GM12878 (cell line): ENCODE measurements at regions not wholly inside any gene's neighbourhood (a gene's known extent, or its start where the extent isn't known, plus 50 kb on each side); places are given as distances from the start of the nearest gene placed in this dataset.

Experiments
- ATAC-seq: fragments of 200-7000 bp; cut with Tn5 transposase; 3 replicates; pipeline ENCODE4 v1.9.1; 2020; ENCODE audit warnings: mild to moderate bottlenecking, moderate library complexity
- BruUV-seq: library from RNA; stranded (reverse); fragments of 400-500 nt; replicated peaks from 2 replicates; lab custom pipeline; 2021; lab: Mats Ljungman, UMichigan
- CTCF ChIA-PET: fragments of 300-600 bp; sonication (Branson Sonifier 250); formaldehyde crosslinking; extraction: SDS; loops from one replicate; lab custom pipeline; 2021; ENCODE audit warnings: inconsistent platforms; lab: Yijun Ruan, JAX
- POLR2A ChIA-PET: fragments of 350-600 bp; formaldehyde crosslinking; extraction: SDS; loops from one replicate; lab custom pipeline; 2021; ENCODE audit warnings: inconsistent platforms; lab: Charles Lee
- RAD21 ChIA-PET: fragments of 300-600 bp; sonication (Branson Sonifier 250); formaldehyde crosslinking; loops from one replicate; lab custom pipeline; 2023; ENCODE audit warnings: antibody characterized with exemption; ENCODE audit not compliant: unreplicated experiment; lab: Charles Lee
- SMC1A ChIA-PET: fragments of 300-600 bp; sonication (Branson Sonifier 250); formaldehyde crosslinking; loops from one replicate; lab custom pipeline; 2023; ENCODE audit not compliant: unreplicated experiment, uncharacterized antibody; lab: Charles Lee
- DNase-seq: peaks from one replicate; pipeline ENCODE4 v3.0.0-alpha.2; 2011; ENCODE audit warnings: low read depth, low spot score
- FAIRE-seq: peaks from 3 replicates; lab custom pipeline; 2011; peaks lifted over from hg19 to GRCh38; lab: Jason Lieb, UNC
- H2AFZ ChIP-seq: 2 replicates; pipeline ENCODE4 v1.6.0; 2011; ENCODE audit warnings: low read depth, low read length, control low read depth; ENCODE audit not compliant: control insufficient read depth
- H3K27ac ChIP-seq: 2 replicates; pipeline ENCODE4 v1.5.1; 2011; ENCODE audit warnings: control low read depth; ENCODE audit not compliant: control insufficient read depth, insufficient read depth
- H3K27me3 ChIP-seq, 2 experiments: replicated peaks in 1 of 2; 2 replicates each; pipeline versions ENCODE4 v1.6.0 to v1.6.1; 2011; ENCODE audit warnings: low read length in 1 of 2; ENCODE audit not compliant: control insufficient read depth in 2 of 2, insufficient read depth in 2 of 2
- H3K36me3 ChIP-seq, 2 experiments: 2 replicates each; pipeline ENCODE4 v1.5.1; 2011; ENCODE audit warnings: low read length in 1 of 2; ENCODE audit not compliant: control insufficient read depth in 2 of 2, insufficient read depth in 2 of 2
- H3K4me1 ChIP-seq: 2 replicates; pipeline ENCODE4 v1.6.1; 2011; ENCODE audit warnings: mild to moderate bottlenecking, low read length, moderate library complexity, mixed read lengths; ENCODE audit not compliant: control insufficient read depth, insufficient read depth
- H3K4me2 ChIP-seq: 2 replicates; pipeline ENCODE4 v1.6.0; 2011; ENCODE audit warnings: control low read depth; ENCODE audit not compliant: control insufficient read depth, insufficient read depth
- H3K4me3 ChIP-seq: fragments of 200-600 bp; sonication (generic); 2 replicates; pipeline ENCODE4 v1.5.1; 2016
- H3K79me2 ChIP-seq: 2 replicates; pipeline ENCODE4 v1.6.0; 2011; ENCODE audit warnings: low read length; ENCODE audit not compliant: control insufficient read depth, insufficient read depth
- H3K9ac ChIP-seq: 2 replicates; pipeline ENCODE4 v1.8.0; 2011; ENCODE audit warnings: low read length, control low read depth, mixed read lengths; ENCODE audit not compliant: control insufficient read depth, insufficient read depth
- H3K9me3 ChIP-seq: replicated peaks from 3 replicates; pipeline ENCODE4 v1.5.1; 2011; ENCODE audit warnings: mild to moderate bottlenecking, low read length; ENCODE audit not compliant: control insufficient read depth, insufficient read depth
- H4K20me1 ChIP-seq: 2 replicates; pipeline ENCODE4 v1.6.0; 2011; ENCODE audit not compliant: control insufficient read depth, insufficient read depth
- CBFB ChIP-seq: IDR thresholded peaks from 2 replicates; pipeline ENCODE4 v1.6.1; 2016; ENCODE audit warnings: antibody characterized with exemption, low read depth
- EZH2 ChIP-seq: IDR thresholded peaks from 2 replicates; pipeline ENCODE4 v1.6.1; 2012; ENCODE audit warnings: low read depth, mild to moderate bottlenecking, control low read depth, inconsistent platforms, low read length, borderline replicate concordance; ENCODE audit not compliant: control insufficient read depth
- HCFC1 ChIP-seq: fragments of 150-350 bp; IDR thresholded peaks from 2 replicates; pipeline ENCODE4 v1.6.1; 2014; ENCODE audit warnings: low read length
- KLF5 ChIP-seq: fragments of 450-650 bp; IDR thresholded peaks from 2 replicates; pipeline ENCODE4 v1.6.1; 2014; ENCODE audit warnings: mild to moderate bottlenecking; ENCODE audit not compliant: partially characterized antibody
- MTA3 ChIP-seq: IDR thresholded peaks from 2 replicates; pipeline ENCODE4 v1.6.1; 2012; ENCODE audit warnings: low read length, inconsistent platforms, borderline replicate concordance
- PML ChIP-seq: IDR thresholded peaks from 2 replicates; pipeline ENCODE4 v1.6.1; 2012; ENCODE audit warnings: low read length, inconsistent platforms
- ZBTB40 ChIP-seq: fragments of 450-650 bp; IDR thresholded peaks from 2 replicates; pipeline ENCODE4 v1.6.1; 2016; ENCODE audit warnings: mild to moderate bottlenecking, moderate library complexity, borderline replicate concordance
- ZNF384 ChIP-seq: IDR thresholded peaks from 2 replicates; pipeline ENCODE4 v1.6.1; 2012; ENCODE audit warnings: low read depth, mild to moderate bottlenecking, low read length, improper control_type of control experiment, borderline replicate concordance
- in situ Hi-C: fragments of 300-500 bp; cut with MboI; formaldehyde crosslinking; loops from 9 replicates; pipeline ENCODE4 v1.14.3; 2018; ENCODE audit warnings: mixed read lengths
- intact Hi-C: fragments of 100-400 bp; cut with micrococcal nuclease; formaldehyde crosslinking; loops from one replicate; pipeline ENCODE4 v1.14.2; 2022; ENCODE audit not compliant: unreplicated experiment
- TF ChIP-seq, protein P1 (sequence below): fragments of 450-650 bp; IDR thresholded peaks from 2 replicates; pipeline ENCODE4 v1.6.1; 2017; ENCODE audit warnings: mild to moderate bottlenecking, moderate library complexity
- TF ChIP-seq, protein P2 (sequence below): fragments of 450-650 bp; IDR thresholded peaks from 2 replicates; pipeline ENCODE4 v1.6.1; 2016; ENCODE audit warnings: mild to moderate bottlenecking

DNA sequence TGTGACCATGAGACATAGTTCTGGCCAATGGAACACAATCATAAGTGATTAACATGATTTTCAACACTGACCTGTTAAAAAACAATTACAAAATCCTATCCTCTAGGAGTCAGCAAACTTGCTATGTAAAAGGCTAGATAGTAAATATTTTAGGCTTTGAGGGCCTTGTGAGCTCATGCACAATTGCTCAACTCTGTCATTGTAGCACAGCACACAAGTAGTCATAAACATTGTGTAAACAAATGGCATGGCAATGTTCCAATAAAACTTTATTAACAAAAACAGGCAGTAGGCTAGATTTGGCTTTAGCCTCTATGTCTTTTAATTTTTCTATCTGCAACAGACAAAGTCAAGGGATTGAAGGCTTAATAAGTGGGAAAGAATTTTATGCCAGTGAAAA, 350.7 kb downstream of the C12orf50 start:
- ChIA-PET POLR2A (no interaction called here), RAD21 (no interaction called here), CTCF (no interaction called here), SMC1A (no interaction called here)
- Histone ChIP-seq H3K9ac (no peak overlapping the region), H3K4me1 (no peaks in the 10 kb centered on the region), H3K36me3 (no peaks in the 10 kb centered on the region), H3K79me2 (no peaks in the 10 kb centered on the region), H3K9me3 (no peaks in the 10 kb centered on the region), H3K27ac (no peak overlapping the region), H3K4me2 (no peak overlapping the region), H3K27me3 (no peaks in the 10 kb centered on the region), H2AFZ (no peak overlapping the region), H3K4me3 (no peak overlapping the region), H4K20me1 (no peaks in the 10 kb centered on the region)
- no peak for ATAC-seq
- intact Hi-C loops (no loop called here), in situ Hi-C loops (no loop called here)
- TF ChIP-seq CBFB (no peak), ZBTB40 (peak; percentile 59)
- BruUV-seq: no TSS peak
- no peak for FAIRE-seq
- no peak for DNase-seq

DNA sequence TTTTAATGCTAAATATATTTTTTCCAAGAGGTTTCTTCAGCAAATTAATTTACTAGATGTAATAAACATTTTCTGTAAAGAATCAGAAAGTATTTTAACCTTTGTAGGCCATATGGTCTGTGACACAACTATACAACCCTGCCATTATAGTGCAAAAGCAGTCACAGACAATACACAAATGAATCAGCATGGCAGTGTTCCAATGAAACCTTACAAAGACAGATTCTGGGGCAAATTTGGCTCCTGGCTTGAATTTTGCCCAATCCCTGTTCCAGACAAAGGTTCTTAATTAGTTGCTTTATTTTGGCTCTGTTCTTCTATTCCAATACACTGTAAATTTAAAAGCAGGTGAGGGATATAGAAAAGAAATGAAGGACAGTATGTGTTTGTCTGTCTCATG, 352.5 kb downstream of the C12orf50 start:
- ChIA-PET CTCF (no interaction called here), RAD21 (no interaction called here), SMC1A (no interaction called here), POLR2A (no interaction called here)
- in situ Hi-C loops (no loop called here), intact Hi-C loops (no loop called here)
- no peak for DNase-seq
- BruUV-seq: no TSS peak
- Histone ChIP-seq H3K79me2 (no peaks in the 10 kb centered on the region), H3K27ac (no peak overlapping the region), H3K4me1 (no peaks in the 10 kb centered on the region), H3K27me3 (no peaks in the 10 kb centered on the region), H3K9me3 (no peaks in the 10 kb centered on the region), H3K4me2 (no peak overlapping the region), H3K36me3 (no peaks in the 10 kb centered on the region), H4K20me1 (no peaks in the 10 kb centered on the region), H3K9ac (no peak overlapping the region), H2AFZ (no peak overlapping the region), H3K4me3 (no peak overlapping the region)
- no peak for FAIRE-seq
- no peak for ATAC-seq
- TF ChIP-seq, protein P1, sequence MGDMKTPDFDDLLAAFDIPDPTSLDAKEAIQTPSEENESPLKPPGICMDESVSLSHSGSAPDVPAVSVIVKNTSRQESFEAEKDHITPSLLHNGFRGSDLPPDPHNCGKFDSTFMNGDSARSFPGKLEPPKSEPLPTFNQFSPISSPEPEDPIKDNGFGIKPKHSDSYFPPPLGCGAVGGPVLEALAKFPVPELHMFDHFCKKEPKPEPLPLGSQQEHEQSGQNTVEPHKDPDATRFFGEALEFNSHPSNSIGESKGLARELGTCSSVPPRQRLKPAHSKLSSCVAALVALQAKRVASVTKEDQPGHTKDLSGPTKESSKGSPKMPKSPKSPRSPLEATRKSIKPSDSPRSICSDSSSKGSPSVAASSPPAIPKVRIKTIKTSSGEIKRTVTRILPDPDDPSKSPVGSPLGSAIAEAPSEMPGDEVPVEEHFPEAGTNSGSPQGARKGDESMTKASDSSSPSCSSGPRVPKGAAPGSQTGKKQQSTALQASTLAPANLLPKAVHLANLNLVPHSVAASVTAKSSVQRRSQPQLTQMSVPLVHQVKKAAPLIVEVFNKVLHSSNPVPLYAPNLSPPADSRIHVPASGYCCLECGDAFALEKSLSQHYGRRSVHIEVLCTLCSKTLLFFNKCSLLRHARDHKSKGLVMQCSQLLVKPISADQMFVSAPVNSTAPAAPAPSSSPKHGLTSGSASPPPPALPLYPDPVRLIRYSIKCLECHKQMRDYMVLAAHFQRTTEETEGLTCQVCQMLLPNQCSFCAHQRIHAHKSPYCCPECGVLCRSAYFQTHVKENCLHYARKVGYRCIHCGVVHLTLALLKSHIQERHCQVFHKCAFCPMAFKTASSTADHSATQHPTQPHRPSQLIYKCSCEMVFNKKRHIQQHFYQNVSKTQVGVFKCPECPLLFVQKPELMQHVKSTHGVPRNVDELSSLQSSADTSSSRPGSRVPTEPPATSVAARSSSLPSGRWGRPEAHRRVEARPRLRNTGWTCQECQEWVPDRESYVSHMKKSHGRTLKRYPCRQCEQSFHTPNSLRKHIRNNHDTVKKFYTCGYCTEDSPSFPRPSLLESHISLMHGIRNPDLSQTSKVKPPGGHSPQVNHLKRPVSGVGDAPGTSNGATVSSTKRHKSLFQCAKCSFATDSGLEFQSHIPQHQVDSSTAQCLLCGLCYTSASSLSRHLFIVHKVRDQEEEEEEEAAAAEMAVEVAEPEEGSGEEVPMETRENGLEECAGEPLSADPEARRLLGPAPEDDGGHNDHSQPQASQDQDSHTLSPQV: no peak
- TF ChIP-seq KLF5: no peak
- no peak for TF ChIP-seq EZH2
- no peak for TF ChIP-seq ZNF384
- no peak for TF ChIP-seq PML
- TF ChIP-seq, protein P2, sequence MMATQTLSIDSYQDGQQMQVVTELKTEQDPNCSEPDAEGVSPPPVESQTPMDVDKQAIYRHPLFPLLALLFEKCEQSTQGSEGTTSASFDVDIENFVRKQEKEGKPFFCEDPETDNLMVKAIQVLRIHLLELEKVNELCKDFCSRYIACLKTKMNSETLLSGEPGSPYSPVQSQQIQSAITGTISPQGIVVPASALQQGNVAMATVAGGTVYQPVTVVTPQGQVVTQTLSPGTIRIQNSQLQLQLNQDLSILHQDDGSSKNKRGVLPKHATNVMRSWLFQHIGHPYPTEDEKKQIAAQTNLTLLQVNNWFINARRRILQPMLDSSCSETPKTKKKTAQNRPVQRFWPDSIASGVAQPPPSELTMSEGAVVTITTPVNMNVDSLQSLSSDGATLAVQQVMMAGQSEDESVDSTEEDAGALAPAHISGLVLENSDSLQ: no peak
- TF ChIP-seq MTA3: no peak
- TF ChIP-seq HCFC1: no peak
